Activated CD8-positive, alpha-beta T cell treated with anti-CD3 and anti-CD28 coated beads for 36 hours (primary cell): ENCODE measurements at regions not wholly inside any gene's neighbourhood (a gene's known extent, or its start where the extent isn't known, plus 50 kb on each side); places are given as distances from the start of the nearest gene placed in this dataset.

Experiments
- ATAC-seq: fragments of 200-7000 bp; cut with Tn5 transposase; one replicate; pipeline ENCODE4 v1.10.0; 2021; ENCODE audit warnings: mild to moderate bottlenecking, moderate library complexity
- CTCF ChIA-PET: fragments of 350-600 bp; sonication (Branson Sonifier 250); formaldehyde crosslinking; loops from one replicate; lab custom pipeline; 2021; ENCODE audit warnings: antibody characterized with exemption; lab: Charles Lee
- POLR2A ChIA-PET: fragments of 350-600 bp; sonication (Branson Sonifier 250); formaldehyde crosslinking; loops from one replicate; lab custom pipeline; 2021; ENCODE audit warnings: antibody characterized with exemption; lab: Charles Lee
- DNase-seq: peaks from one replicate; pipeline ENCODE4 v3.0.0-alpha.2; 2020
- H3K27ac Mint-ChIP-seq: one replicate; pipeline ENCODE4 v1.8.0; 2021; ENCODE audit warnings: mild to moderate bottlenecking, mixed read lengths
- H3K27me3 Mint-ChIP-seq: one replicate; pipeline ENCODE4 v1.8.0; 2021; ENCODE audit warnings: mixed read lengths
- H3K36me3 Mint-ChIP-seq: one replicate; pipeline ENCODE4 v1.8.0; 2021; ENCODE audit warnings: low read depth, mixed read lengths
- H3K4me1 Mint-ChIP-seq: one replicate; pipeline ENCODE4 v1.8.0; 2021; ENCODE audit warnings: low read depth, mixed read lengths
- H3K4me3 Mint-ChIP-seq: one replicate; pipeline ENCODE4 v1.8.0; 2021; ENCODE audit warnings: mild to moderate bottlenecking, moderate library complexity, mixed read lengths
- H3K9me3 Mint-ChIP-seq: one replicate; pipeline ENCODE4 v1.8.0; 2021; ENCODE audit warnings: mixed read lengths
- CTCF ChIP-seq: fragments of 200-600 bp; IDR thresholded peaks from one replicate; pipeline ENCODE4 v1.8.0; 2022; ENCODE audit warnings: antibody characterized with exemption, mild to moderate bottlenecking
- intact Hi-C: fragments of 100-400 bp; cut with micrococcal nuclease; formaldehyde crosslinking; loops from one replicate; pipeline ENCODE4 v1.10.0; 2022

GRCh38 chr13:64529874-64530485 is 2700.2 kb downstream of the PCDH9 start:
- DNase-seq, result peak; percentile 10
- Mint-ChIP-seq H3K27ac (no peak overlapping the region), H3K4me1 (no peaks in the 10 kb centered on the region), H3K4me3 (no peak overlapping the region), H3K9me3 (peaks cover 2% of the 10 kb centered on the region), H3K27me3 (no peaks in the 10 kb centered on the region), H3K36me3 (no peaks in the 10 kb centered on the region)
- CTCF ChIA-PET, result no interaction called here
- POLR2A ChIA-PET, result interaction anchor here (0.6 kb wide), 1 partner anchor 254 kb away, joined by 3 read pairs; no protein-coding TSS in a partner anchor
- TF ChIP-seq CTCF, result peak; percentile 63
- ATAC-seq, result no peak
- intact Hi-C loops, result no loop called here

- intact Hi-C loops, result no loop called here
- no peaks in the 10 kb centered on the region for H3K27me3 Mint-ChIP-seq
- no peaks in the 10 kb centered on the region for H3K4me1 Mint-ChIP-seq
- peaks cover 2% of the 10 kb centered on the region for H3K9me3 Mint-ChIP-seq
- no peak for TF ChIP-seq CTCF
- ChIA-PET CTCF (no interaction called here), POLR2A (no interaction called here)
- ATAC-seq (no peak), DNase-seq (no peak)
- no peaks in the 10 kb centered on the region for H3K36me3 Mint-ChIP-seq
- no peak overlapping the region for H3K27ac Mint-ChIP-seq
- no peak overlapping the region for H3K4me3 Mint-ChIP-seq
These were observed 2701.3 kb downstream of the PCDH9 start for GRCh38 chr13:64528838-64529237.

- intact Hi-C loops, result no loop called here
- no peak for TF ChIP-seq CTCF
- H3K27me3 Mint-ChIP-seq, result no peaks in the 10 kb centered on the region
- no peak overlapping the region for H3K4me3 Mint-ChIP-seq
- H3K9me3 Mint-ChIP-seq, result peaks cover 3% of the 10 kb centered on the region
- H3K4me1 Mint-ChIP-seq, result no peaks in the 10 kb centered on the region
- DNase-seq (no peak), ATAC-seq (no peak)
- POLR2A ChIA-PET, result no interaction called here
- no peak overlapping the region for H3K27ac Mint-ChIP-seq
- CTCF ChIA-PET, result no interaction called here
- H3K36me3 Mint-ChIP-seq, result no peaks in the 10 kb centered on the region
These were observed 2702.6 kb downstream of the PCDH9 start for GRCh38 chr13:64527561-64527960.

GRCh38 chr13:64525687-64526086 is 2704.4 kb downstream of the PCDH9 start:
- TF ChIP-seq CTCF, result no peak
- intact Hi-C loops, result no loop called here
- Mint-ChIP-seq H3K36me3 (no peaks in the 10 kb centered on the region), H3K27ac (no peak overlapping the region), H3K9me3 (peaks cover 1% of the 10 kb centered on the region), H3K4me3 (no peak overlapping the region), H3K27me3 (no peaks in the 10 kb centered on the region), H3K4me1 (no peaks in the 10 kb centered on the region)
- ATAC-seq (no peak), DNase-seq (no peak)
- ChIA-PET POLR2A (no interaction called here), CTCF (no interaction called here)

GRCh38 chr13:64510747-64511146 is 2719.4 kb downstream of the PCDH9 start:
- peaks cover 21% of the 10 kb centered on the region for H3K9me3 Mint-ChIP-seq
- TF ChIP-seq CTCF, result no peak
- ChIA-PET POLR2A (no interaction called here), CTCF (no interaction called here)
- ATAC-seq (no peak), DNase-seq (no peak)
- intact Hi-C loops, result no loop called here
- no peak overlapping the region for H3K4me3 Mint-ChIP-seq
- H3K27me3 Mint-ChIP-seq, result no peaks in the 10 kb centered on the region
- no peaks in the 10 kb centered on the region for H3K36me3 Mint-ChIP-seq
- H3K4me1 Mint-ChIP-seq, result no peaks in the 10 kb centered on the region
- no peak overlapping the region for H3K27ac Mint-ChIP-seq
